Right atrium auricular region (tissue), 2 donors: ENCODE measurements at regions not wholly inside any gene's neighbourhood (a gene's known extent, or its start where the extent isn't known, plus 50 kb on each side); places are given as distances from the start of the nearest gene placed in this dataset.
A peak's percentile ranks its signal among the peaks of the same experiment; 100 is the strongest.

Experiments used
- DNase-seq: peaks from one replicate; pipeline ENCODE4 v3.0.0-alpha.2; 2019; ENCODE audit warnings: low spot score
- H3K27ac ChIP-seq, 2 donors: fragments of 200-600 bp; sonication (generic); 1 replicate in 1 of 2; 2 replicates in 1 of 2; pipeline ENCODE4 v1.5.1; 2016 to 2019
- H3K27me3 ChIP-seq, 2 donors: fragments of 200-600 bp; sonication (generic); one replicate each; pipeline versions ENCODE4 v1.5.1 to v1.6.0; 2017 to 2019
- H3K36me3 ChIP-seq: fragments of 200-600 bp; sonication (generic); one replicate; pipeline ENCODE4 v1.5.1; 2016
- H3K4me1 ChIP-seq, 2 donors: fragments of 200-600 bp; sonication (generic); one replicate each; pipeline versions ENCODE4 v1.5.1 to v1.6.0; 2017 to 2019
- H3K4me3 ChIP-seq, 2 donors: fragments of 200-600 bp; sonication (generic); 1 replicate in 1 of 2; 2 replicates in 1 of 2; pipeline ENCODE4 v1.5.1; 2017 to 2019; ENCODE audit warnings: mild to moderate bottlenecking in 1 of 2, moderate library complexity in 1 of 2
- H3K9me3 ChIP-seq, 2 donors: fragments of 200-600 bp; sonication (generic); one replicate each; pipeline ENCODE4 v1.5.1; 2019
- CTCF ChIP-seq, 2 donors: fragments of 200-600 bp; sonication (generic); IDR thresholded peaks; one replicate each; pipeline ENCODE4 v1.5.1; 2019; ENCODE audit warnings: antibody characterized with exemption in 2 of 2

GRCh38 chr9:129467739-129468666, 152.9 kb downstream of the C9orf50 start:
- Histone ChIP-seq H3K27me3 (no peaks in the 10 kb centered on the region), H3K4me3 (no peak overlapping the region), H3K4me1 (peaks cover 0 to 19% of the 10 kb centered on the region in 2 donors), H3K27ac (no peak overlapping the region), H3K9me3 (no peaks in the 10 kb centered on the region), H3K36me3 (no peaks in the 10 kb centered on the region)
- DNase-seq, result no peak
- TF ChIP-seq CTCF (IDR thresholded peaks at IDR 0.05), result no peak

GRCh38 chr9:129467004-129467588, 153.8 kb downstream of the C9orf50 start:
- H3K4me1 ChIP-seq, result peaks cover 0 to 19% of the 10 kb centered on the region in 2 donors
- H3K27me3 ChIP-seq, result no peaks in the 10 kb centered on the region
- no peaks in the 10 kb centered on the region for H3K36me3 ChIP-seq
- H3K9me3 ChIP-seq, result no peaks in the 10 kb centered on the region
- H3K4me3 ChIP-seq, result no peak overlapping the region
- no peak for TF ChIP-seq CTCF (IDR thresholded peaks at IDR 0.05)
- no peak overlapping the region for H3K27ac ChIP-seq
- DNase-seq, result no peak

- no peak overlapping the region for H3K27ac ChIP-seq
- H3K27me3 ChIP-seq, result no peaks in the 10 kb centered on the region
- TF ChIP-seq CTCF (IDR thresholded peaks at IDR 0.05), result no peak
- DNase-seq, result no peak
- no peaks in the 10 kb centered on the region for H3K9me3 ChIP-seq
- peaks cover 0 to 29% of the 10 kb centered on the region in 2 donors for H3K4me1 ChIP-seq
- H3K36me3 ChIP-seq, result no peaks in the 10 kb centered on the region
- no peak overlapping the region for H3K4me3 ChIP-seq
These were observed 154.9 kb downstream of the C9orf50 start for GRCh38 chr9:129465834-129466535.

GRCh38 chr9:129464972-129465833, 155.7 kb downstream of the C9orf50 start:
- no peaks in the 10 kb centered on the region for H3K36me3 ChIP-seq
- H3K9me3 ChIP-seq, result no peaks in the 10 kb centered on the region
- H3K4me3 ChIP-seq, result no peak overlapping the region
- TF ChIP-seq CTCF (IDR thresholded peaks at IDR 0.05), result no peak
- H3K27ac ChIP-seq, result peak overlapping the region in 1 of 2 donors; percentile 21
- H3K27me3 ChIP-seq, result no peaks in the 10 kb centered on the region
- peak; percentile 67 for DNase-seq
- peaks cover 0 to 30% of the 10 kb centered on the region in 2 donors for H3K4me1 ChIP-seq

GRCh38 chr9:129463994-129464393, 156.9 kb downstream of the C9orf50 start:
- no peak for TF ChIP-seq CTCF (IDR thresholded peaks at IDR 0.05)
- Histone ChIP-seq H3K27ac (no peak overlapping the region), H3K4me3 (no peak overlapping the region), H3K9me3 (no peaks in the 10 kb centered on the region), H3K4me1 (peaks cover 0 to 41% of the 10 kb centered on the region in 2 donors), H3K36me3 (no peaks in the 10 kb centered on the region), H3K27me3 (no peaks in the 10 kb centered on the region)
- no peak for DNase-seq
